ENCODE measurements at regions not wholly inside any gene's neighbourhood (a gene's known extent, or its start where the extent isn't known, plus 50 kb on each side); places are given as distances from the start of the nearest gene placed in this dataset.
"Not testable (repeated sequence)": the region's sequence is repeated elsewhere in the genome, so short reads cannot be mapped to it uniquely, and the experiment has no call there.

- no peak overlapping the region for H3K4me3 ChIP-seq (ENCODE audit: low read length)
- TF ChIP-seq CTCF (IDR thresholded peaks at IDR 0.05; ENCODE audit: insufficient read depth, low read depth, low read length, missing control alignments) = no peak
- DNase-seq (ENCODE audit: low read depth) = no peak
Measured at GRCh38 chr2:62320657-62321357, 124.9 kb downstream of the B3GNT2 start.

DNA sequence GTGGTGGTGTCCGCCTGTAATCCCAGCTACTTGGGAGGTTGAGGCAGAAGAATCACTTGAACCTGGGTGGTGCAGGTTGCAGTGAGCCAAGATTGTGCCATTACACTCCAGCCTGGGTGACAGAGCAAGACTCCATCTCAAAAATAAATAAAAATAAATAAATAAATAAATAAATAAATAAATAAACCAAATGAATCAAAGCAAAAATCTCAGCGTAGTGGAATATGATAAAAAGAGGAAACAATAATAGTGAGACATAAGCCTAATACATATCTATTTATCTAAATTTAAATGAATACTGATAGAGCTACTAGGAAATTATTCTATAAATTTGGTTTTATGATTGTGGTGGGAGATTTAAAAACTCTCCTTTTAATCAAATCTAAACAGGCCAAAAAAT lies 124.2 kb downstream of the B3GNT2 start:
- not testable (repeated sequence) for H3K4me3 ChIP-seq (ENCODE audit: low read length); DNase-seq (ENCODE audit: low read depth)

DNA sequence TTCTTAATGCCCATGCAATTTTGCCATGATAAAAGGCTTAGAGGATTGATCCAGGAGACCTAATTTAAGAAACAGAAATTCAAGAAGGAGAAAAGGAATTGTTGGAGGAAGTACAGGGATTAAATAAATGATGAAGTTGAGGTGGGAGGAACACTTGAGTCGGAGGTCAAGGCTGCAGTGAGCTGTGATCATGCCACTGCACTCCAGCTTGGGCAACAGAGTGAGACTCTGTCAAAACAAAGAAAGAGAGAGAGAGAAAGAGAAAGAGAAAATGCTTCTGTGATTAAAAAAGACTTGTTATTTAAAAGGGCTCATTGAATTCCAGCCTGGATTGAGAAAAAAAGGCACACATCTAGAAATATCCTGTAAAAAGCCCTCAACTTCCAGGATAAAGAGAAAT lies 123.2 kb downstream of the B3GNT2 start:
- no peak for DNase-seq (ENCODE audit: low read depth)
- no peak for TF ChIP-seq CTCF (IDR thresholded peaks at IDR 0.05; ENCODE audit: insufficient read depth, low read depth, low read length, missing control alignments)
- no peak overlapping the region for H3K4me3 ChIP-seq (ENCODE audit: low read length)

- DNase-seq (ENCODE audit: low read depth) = no peak
- TF ChIP-seq CTCF (IDR thresholded peaks at IDR 0.05; ENCODE audit: insufficient read depth, low read depth, low read length, missing control alignments) = no peak
- H3K4me3 ChIP-seq (ENCODE audit: low read length) = no peak overlapping the region
Measured at GRCh38 chr2:62315476-62315875, 119.6 kb downstream of the B3GNT2 start.

- no peak overlapping the region for H3K4me3 ChIP-seq (ENCODE audit: low read length)
- TF ChIP-seq CTCF (IDR thresholded peaks at IDR 0.05; ENCODE audit: insufficient read depth, low read depth, low read length, missing control alignments) = no peak
- DNase-seq (ENCODE audit: low read depth) = no peak
Measured at GRCh38 chr2:62314291-62314690, 118.4 kb downstream of the B3GNT2 start.

GRCh38 chr2:62313449-62314227 lies 117.7 kb downstream of the B3GNT2 start:
- DNase-seq (ENCODE audit: low read depth) = no peak
- H3K4me3 ChIP-seq (ENCODE audit: low read length) = no peak overlapping the region

More at GRCh38 chr2:62313449-62314227, 117.7 kb downstream of the B3GNT2 start:
- TF ChIP-seq CTCF (IDR thresholded peaks at IDR 0.05; ENCODE audit: insufficient read depth, low read depth, low read length, missing control alignments) = no peak
